ENCODE measurements at regions not wholly inside any gene's neighbourhood (a gene's known extent, or its start where the extent isn't known, plus 50 kb on each side); places are given as distances from the start of the nearest gene placed in this dataset. TPM values are rescaled to one million over a fixed set of nuclear protein-coding genes. Genes with fewer than 3 reads are reported as not detected.

DNA sequence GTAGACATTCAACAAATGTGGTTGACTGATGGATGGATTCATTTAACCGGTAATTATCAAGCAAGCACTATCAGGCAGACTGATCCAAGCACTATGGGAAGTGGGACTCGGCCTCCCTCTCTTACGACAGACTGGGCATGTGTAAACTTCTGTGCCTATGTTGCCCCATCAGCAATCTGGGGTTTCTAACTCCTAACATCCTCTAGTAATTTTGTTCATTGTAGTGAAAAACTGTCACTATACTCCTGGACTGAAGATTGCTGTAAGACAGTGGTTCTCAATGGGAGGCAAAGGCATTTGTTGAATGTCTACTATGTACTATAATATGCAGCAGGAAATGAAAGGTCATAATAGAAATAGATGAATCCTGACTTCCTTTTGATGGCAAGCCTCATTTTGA is 51.2 kb upstream of the CREB1 start:
- FAIRE-seq (peak; percentile 81), DNase-seq (ENCODE audit: low read depth) (no peak)
- Histone ChIP-seq H4K20me1 (ENCODE audit: insufficient read depth, low read length) (no peaks in the 10 kb centered on the region), H3K4me1 (ENCODE audit: insufficient read depth, low read length) (peaks cover 10% of the 10 kb centered on the region), H3K79me2 (ENCODE audit: insufficient read depth, low read length) (no peaks in the 10 kb centered on the region), H3K27ac (ENCODE audit: low read depth, low read length) (no peak overlapping the region), H3K4me2 (ENCODE audit: low read length) (no peak overlapping the region), H3K9ac (ENCODE audit: low read length) (no peak overlapping the region), H3K4me3 (ENCODE audit: insufficient read depth, low read depth, low read length) (no peak overlapping the region), H3K9me3 (ENCODE audit: insufficient read depth, low read depth, low read length) (no peaks in the 10 kb centered on the region), H2AFZ (ENCODE audit: low read depth, low read length) (no peak overlapping the region), H3K36me3 (ENCODE audit: insufficient read depth, low read length) (no peaks in the 10 kb centered on the region), H3K27me3 (ENCODE audit: insufficient read depth, low read length) (no peaks in the 10 kb centered on the region)
- Mint-ChIP-seq H3K36me3 (ENCODE audit: low read depth, unreplicated experiment) (no peaks in the 10 kb centered on the region), H3K4me3 (ENCODE audit: unreplicated experiment) (no peak overlapping the region), H3K27me3 (ENCODE audit: low read depth, unreplicated experiment) (no peaks in the 10 kb centered on the region), H3K27ac (ENCODE audit: unreplicated experiment) (no peak overlapping the region), H3K9me3 (ENCODE audit: unreplicated experiment) (no peaks in the 10 kb centered on the region), H3K4me1 (ENCODE audit: low read depth, unreplicated experiment) (peaks cover 26% of the 10 kb centered on the region)
- TF ChIP-seq EZH2 (IDR thresholded peaks at IDR 0.05; ENCODE audit: insufficient read depth, low read length): no peak
- TF ChIP-seq, protein P1, sequence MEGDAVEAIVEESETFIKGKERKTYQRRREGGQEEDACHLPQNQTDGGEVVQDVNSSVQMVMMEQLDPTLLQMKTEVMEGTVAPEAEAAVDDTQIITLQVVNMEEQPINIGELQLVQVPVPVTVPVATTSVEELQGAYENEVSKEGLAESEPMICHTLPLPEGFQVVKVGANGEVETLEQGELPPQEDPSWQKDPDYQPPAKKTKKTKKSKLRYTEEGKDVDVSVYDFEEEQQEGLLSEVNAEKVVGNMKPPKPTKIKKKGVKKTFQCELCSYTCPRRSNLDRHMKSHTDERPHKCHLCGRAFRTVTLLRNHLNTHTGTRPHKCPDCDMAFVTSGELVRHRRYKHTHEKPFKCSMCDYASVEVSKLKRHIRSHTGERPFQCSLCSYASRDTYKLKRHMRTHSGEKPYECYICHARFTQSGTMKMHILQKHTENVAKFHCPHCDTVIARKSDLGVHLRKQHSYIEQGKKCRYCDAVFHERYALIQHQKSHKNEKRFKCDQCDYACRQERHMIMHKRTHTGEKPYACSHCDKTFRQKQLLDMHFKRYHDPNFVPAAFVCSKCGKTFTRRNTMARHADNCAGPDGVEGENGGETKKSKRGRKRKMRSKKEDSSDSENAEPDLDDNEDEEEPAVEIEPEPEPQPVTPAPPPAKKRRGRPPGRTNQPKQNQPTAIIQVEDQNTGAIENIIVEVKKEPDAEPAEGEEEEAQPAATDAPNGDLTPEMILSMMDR (IDR thresholded peaks at IDR 0.05; ENCODE audit: insufficient read depth, low read depth, low read length): no peak

DNA sequence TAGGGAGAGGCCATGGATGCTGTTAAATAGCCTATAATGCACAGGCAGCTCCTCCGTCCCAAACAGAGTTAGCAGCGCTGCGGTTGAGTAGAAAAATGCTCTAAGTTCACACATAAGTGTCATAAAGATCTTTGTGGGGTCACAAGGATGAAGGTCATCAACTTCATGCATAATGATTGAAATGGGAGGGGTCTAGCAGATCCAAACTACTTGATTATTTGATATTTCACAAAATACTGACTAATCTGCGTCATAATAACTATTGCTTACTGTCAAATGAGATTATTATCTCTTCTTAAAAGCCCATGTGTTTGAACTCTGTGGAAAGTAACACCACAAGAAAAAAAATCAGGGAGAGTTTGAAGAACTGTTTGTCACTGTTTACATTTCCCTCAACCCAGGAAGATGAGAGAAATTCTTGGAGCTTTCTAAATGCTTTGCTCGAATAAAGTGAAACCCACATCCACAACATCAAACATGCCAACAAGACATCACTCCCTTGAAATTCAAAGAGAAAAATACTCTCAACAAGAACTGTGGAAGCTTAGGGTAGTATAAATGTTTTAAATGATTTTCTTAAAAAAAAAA is 50.5 kb upstream of the CREB1 start:
- no peak overlapping the region for H3K27ac ChIP-seq (ENCODE audit: low read depth, low read length)
- no peaks in the 10 kb centered on the region for H3K27me3 Mint-ChIP-seq (ENCODE audit: low read depth, unreplicated experiment)
- H3K9me3 Mint-ChIP-seq (ENCODE audit: unreplicated experiment): no peaks in the 10 kb centered on the region
- peak overlapping the region; percentile 5 for H3K27ac Mint-ChIP-seq (ENCODE audit: unreplicated experiment)
- TF ChIP-seq, protein P1 (IDR thresholded peaks at IDR 0.05; ENCODE audit: insufficient read depth, low read depth, low read length): no peak
- TF ChIP-seq EZH2 (IDR thresholded peaks at IDR 0.05; ENCODE audit: insufficient read depth, low read length): no peak
- no peak overlapping the region for H3K4me3 Mint-ChIP-seq (ENCODE audit: unreplicated experiment)
- no peak overlapping the region for H2AFZ ChIP-seq (ENCODE audit: low read depth, low read length)
- H3K4me1 ChIP-seq (ENCODE audit: insufficient read depth, low read length): peaks cover 14% of the 10 kb centered on the region
- H3K9me3 ChIP-seq (ENCODE audit: insufficient read depth, low read depth, low read length): no peaks in the 10 kb centered on the region
- H3K4me2 ChIP-seq (ENCODE audit: low read length): peak overlapping the region; percentile 21
- H4K20me1 ChIP-seq (ENCODE audit: insufficient read depth, low read length): no peaks in the 10 kb centered on the region
- H3K27me3 ChIP-seq (ENCODE audit: insufficient read depth, low read length): no peaks in the 10 kb centered on the region
- FAIRE-seq (no peak), DNase-seq (ENCODE audit: low read depth) (peak; percentile 26)
- H3K4me3 ChIP-seq (ENCODE audit: insufficient read depth, low read depth, low read length): no peak overlapping the region
- no peaks in the 10 kb centered on the region for H3K36me3 ChIP-seq (ENCODE audit: insufficient read depth, low read length)
- no peak overlapping the region for H3K9ac ChIP-seq (ENCODE audit: low read length)
- H3K36me3 Mint-ChIP-seq (ENCODE audit: low read depth, unreplicated experiment): no peaks in the 10 kb centered on the region
- H3K4me1 Mint-ChIP-seq (ENCODE audit: low read depth, unreplicated experiment): peaks cover 28% of the 10 kb centered on the region
- H3K79me2 ChIP-seq (ENCODE audit: insufficient read depth, low read length): no peaks in the 10 kb centered on the region

Small RNA genes lying in the stretch of these regions (microRNA-seq; reads per million reads assigned to microRNA genes)
- gene MIR1302-4: not detected
